HG02840 (cell line): ENCODE measurements at regions not wholly inside any gene's neighbourhood (a gene's known extent, or its start where the extent isn't known, plus 50 kb on each side); places are given as distances from the start of the nearest gene placed in this dataset.
A peak's percentile ranks its signal among the peaks of the same experiment; 100 is the strongest.

Experiments
- ATAC-seq: cut with Tn5 transposase; IDR thresholded peaks from one replicate; pipeline ENCODE4 v1.9.1; 2021; ENCODE audit warnings: mild to moderate bottlenecking, moderate library complexity, moderate number of reproducible peaks; ENCODE audit not compliant: unreplicated experiment, low FRiP score

GRCh38 chr21:35940074-35940927 lies 120.0 kb downstream of the SETD4 start:
- no peak for ATAC-seq

GRCh38 chr21:35938446-35938845 lies 121.9 kb downstream of the SETD4 start:
- ATAC-seq = no peak

- ATAC-seq = no peak
Measured at GRCh38 chr21:35933466-35933865, 126.9 kb downstream of the SETD4 start.

GRCh38 chr21:35932232-35932911 lies 128.0 kb downstream of the SETD4 start:
- ATAC-seq = peak; percentile 56

- no peak for ATAC-seq
Measured at GRCh38 chr21:35929901-35930300, 130.4 kb downstream of the SETD4 start.

- no peak for ATAC-seq
Measured at GRCh38 chr21:35927262-35927661, 133.1 kb downstream of the SETD4 start.

GRCh38 chr21:35926003-35926740 lies 134.2 kb downstream of the SETD4 start:
- ATAC-seq = no peak

GRCh38 chr21:35925497-35925896 lies 134.8 kb downstream of the SETD4 start:
- ATAC-seq = no peak

GRCh38 chr21:35924714-35925301 lies 135.5 kb downstream of the SETD4 start:
- no peak for ATAC-seq

- ATAC-seq = no peak
Measured at GRCh38 chr21:35923971-35924370, 136.4 kb downstream of the SETD4 start.

GRCh38 chr21:35922618-35923017 lies 137.7 kb downstream of the SETD4 start:
- no peak for ATAC-seq

GRCh38 chr21:35921471-35921870 lies 138.9 kb downstream of the SETD4 start:
- no peak for ATAC-seq

GRCh38 chr21:35920436-35920835 lies 139.9 kb downstream of the SETD4 start:
- no peak for ATAC-seq

GRCh38 chr21:35915030-35915429 lies 145.3 kb downstream of the SETD4 start:
- no peak for ATAC-seq

GRCh38 chr21:35911412-35912191 lies 148.7 kb downstream of the SETD4 start:
- ATAC-seq = no peak

GRCh38 chr21:35909456-35910223 lies 150.7 kb downstream of the SETD4 start:
- no peak for ATAC-seq

- no peak for ATAC-seq
Measured at GRCh38 chr21:35908311-35909078, 151.8 kb downstream of the SETD4 start.

- no peak for ATAC-seq
Measured at GRCh38 chr21:35906586-35906985, 153.7 kb downstream of the SETD4 start.

- no peak for ATAC-seq
Measured at GRCh38 chr21:35905963-35906345, 154.4 kb downstream of the SETD4 start.
